GM10266 (cell line): ENCODE measurements at regions not wholly inside any gene's neighbourhood (a gene's known extent, or its start where the extent isn't known, plus 50 kb on each side); places are given as distances from the start of the nearest gene placed in this dataset.

ENCODE experiments used
- DNase-seq: peaks from one replicate; pipeline ENCODE4 v3.0.0; 2012; ENCODE audit errors: extremely low spot score
- TF ChIP-seq, protein P1 (sequence below): IDR thresholded peaks from 2 replicates; pipeline ENCODE4 v1.5.1; 2012; ENCODE audit warnings: mild to moderate bottlenecking, low read depth; ENCODE audit not compliant: control insufficient read depth, insufficient read depth; ENCODE audit errors: missing control alignments

- TF ChIP-seq, protein P1, sequence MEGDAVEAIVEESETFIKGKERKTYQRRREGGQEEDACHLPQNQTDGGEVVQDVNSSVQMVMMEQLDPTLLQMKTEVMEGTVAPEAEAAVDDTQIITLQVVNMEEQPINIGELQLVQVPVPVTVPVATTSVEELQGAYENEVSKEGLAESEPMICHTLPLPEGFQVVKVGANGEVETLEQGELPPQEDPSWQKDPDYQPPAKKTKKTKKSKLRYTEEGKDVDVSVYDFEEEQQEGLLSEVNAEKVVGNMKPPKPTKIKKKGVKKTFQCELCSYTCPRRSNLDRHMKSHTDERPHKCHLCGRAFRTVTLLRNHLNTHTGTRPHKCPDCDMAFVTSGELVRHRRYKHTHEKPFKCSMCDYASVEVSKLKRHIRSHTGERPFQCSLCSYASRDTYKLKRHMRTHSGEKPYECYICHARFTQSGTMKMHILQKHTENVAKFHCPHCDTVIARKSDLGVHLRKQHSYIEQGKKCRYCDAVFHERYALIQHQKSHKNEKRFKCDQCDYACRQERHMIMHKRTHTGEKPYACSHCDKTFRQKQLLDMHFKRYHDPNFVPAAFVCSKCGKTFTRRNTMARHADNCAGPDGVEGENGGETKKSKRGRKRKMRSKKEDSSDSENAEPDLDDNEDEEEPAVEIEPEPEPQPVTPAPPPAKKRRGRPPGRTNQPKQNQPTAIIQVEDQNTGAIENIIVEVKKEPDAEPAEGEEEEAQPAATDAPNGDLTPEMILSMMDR = no peak
- DNase-seq = no peak
Observed at GRCh38 chr3:59698091-59698490, 648.3 kb upstream of the CFAP20DC start.

GRCh38 chr3:59696783-59697182 is 647.0 kb upstream of the CFAP20DC start:
- no peak for DNase-seq
- TF ChIP-seq, protein P1 = no peak

- DNase-seq = no peak
- TF ChIP-seq, protein P1 = no peak
Observed at GRCh38 chr3:59695860-59696259, 646.0 kb upstream of the CFAP20DC start.

DNA sequence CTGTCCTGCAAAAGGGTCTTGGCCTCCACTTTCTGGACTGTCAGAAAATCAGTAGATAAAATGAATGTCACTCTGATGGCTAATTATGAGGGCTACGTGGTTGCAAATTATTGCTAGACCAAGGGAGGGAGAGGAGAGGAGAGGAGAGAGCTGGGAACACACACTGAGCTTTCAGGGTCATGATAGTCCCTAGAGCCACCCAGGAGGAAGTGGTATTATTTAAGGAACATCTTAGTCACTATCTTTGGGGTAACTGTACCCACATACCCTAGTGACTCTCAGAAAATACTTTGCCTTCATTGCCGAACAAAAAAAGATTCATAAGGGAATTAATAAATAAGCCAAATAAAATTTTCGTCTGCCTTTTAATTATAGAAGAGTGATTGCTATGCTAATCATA is 642.3 kb upstream of the CFAP20DC start:
- TF ChIP-seq, protein P1 = no peak
- no peak for DNase-seq

DNA sequence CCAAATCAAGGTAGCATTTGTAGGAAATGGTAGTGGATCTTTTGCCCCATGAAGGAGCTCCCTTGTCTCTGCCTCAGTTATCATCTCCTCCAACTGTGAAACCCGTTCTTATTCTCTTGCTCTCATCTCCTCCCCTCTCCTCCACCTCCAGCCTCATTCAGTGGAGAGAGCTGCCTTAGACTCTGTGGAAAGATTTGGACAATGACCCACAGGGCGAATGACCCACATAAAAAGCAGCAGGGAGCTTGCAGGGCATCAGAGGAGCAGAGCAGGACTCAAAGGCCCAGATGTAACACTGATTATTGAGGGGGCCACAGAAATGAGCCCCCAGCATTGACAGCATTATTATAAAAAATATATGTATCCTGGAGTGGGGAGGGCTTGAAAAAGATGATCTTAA is 641.1 kb upstream of the CFAP20DC start:
- DNase-seq = no peak
- TF ChIP-seq, protein P1 = no peak

DNA sequence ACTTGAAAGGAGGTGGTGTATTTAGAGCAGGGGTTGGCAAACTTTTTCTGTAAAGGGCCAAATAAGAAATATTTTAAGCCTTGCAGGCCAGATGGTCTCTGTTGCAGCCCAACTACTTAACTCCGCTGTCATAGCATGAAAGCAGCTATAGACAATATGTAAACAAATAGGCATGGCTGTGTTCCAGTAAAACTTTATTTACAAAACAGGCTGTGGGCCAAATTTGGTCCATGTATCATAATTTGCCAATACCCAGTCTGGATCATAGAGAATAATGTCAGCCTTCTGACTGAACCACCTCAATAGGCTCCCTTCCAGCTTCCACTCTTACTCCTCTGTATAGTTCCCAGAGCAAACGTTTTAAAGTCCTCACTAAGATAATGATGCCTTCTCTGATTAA is 638.8 kb upstream of the CFAP20DC start:
- TF ChIP-seq, protein P1 = no peak
- no peak for DNase-seq

DNA sequence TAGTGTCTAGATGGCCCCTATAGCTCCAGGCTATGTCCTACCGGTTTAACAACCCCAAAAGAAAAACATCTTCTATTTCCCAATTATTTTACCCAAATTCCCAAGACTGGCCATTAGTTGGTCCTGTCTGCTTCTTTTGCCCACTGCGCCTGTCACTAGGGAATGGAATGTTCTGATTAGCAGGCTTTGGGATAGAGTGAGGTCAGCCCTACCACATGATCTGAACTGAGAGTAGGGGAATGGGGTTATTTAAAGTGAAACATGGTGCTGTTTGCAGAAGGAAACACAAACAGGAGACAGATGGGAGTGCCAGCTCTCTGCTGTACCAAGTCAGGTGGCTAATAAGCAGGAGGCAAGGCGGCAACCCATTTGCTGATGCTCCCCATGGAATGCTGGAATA is 635.6 kb upstream of the CFAP20DC start:
- TF ChIP-seq, protein P1 = no peak
- DNase-seq = no peak
